ENCODE measurements at regions not wholly inside any gene's neighbourhood (a gene's known extent, or its start where the extent isn't known, plus 50 kb on each side); places are given as distances from the start of the nearest gene placed in this dataset.

DNA sequence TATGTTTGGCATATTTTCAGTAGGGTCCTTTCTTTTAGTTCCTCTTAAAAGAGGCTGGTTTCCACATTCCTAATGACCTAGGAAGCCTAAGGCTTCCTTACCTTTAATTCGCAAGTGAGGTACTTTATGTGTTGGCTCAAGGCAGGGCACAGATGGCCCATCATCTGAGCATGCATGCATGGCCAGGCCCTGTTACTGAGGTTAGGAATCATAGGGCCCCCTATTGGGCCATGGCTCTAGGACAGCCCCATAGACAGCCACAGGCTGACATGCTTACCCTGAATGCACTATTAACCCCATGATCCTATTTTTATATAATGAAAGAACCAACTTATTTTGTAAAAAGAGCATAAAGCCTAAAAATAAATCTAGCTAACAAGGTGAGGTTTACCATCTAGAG is 271.4 kb downstream of the ELAVL2 start:
- TF ChIP-seq, protein P1, sequence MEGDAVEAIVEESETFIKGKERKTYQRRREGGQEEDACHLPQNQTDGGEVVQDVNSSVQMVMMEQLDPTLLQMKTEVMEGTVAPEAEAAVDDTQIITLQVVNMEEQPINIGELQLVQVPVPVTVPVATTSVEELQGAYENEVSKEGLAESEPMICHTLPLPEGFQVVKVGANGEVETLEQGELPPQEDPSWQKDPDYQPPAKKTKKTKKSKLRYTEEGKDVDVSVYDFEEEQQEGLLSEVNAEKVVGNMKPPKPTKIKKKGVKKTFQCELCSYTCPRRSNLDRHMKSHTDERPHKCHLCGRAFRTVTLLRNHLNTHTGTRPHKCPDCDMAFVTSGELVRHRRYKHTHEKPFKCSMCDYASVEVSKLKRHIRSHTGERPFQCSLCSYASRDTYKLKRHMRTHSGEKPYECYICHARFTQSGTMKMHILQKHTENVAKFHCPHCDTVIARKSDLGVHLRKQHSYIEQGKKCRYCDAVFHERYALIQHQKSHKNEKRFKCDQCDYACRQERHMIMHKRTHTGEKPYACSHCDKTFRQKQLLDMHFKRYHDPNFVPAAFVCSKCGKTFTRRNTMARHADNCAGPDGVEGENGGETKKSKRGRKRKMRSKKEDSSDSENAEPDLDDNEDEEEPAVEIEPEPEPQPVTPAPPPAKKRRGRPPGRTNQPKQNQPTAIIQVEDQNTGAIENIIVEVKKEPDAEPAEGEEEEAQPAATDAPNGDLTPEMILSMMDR (IDR thresholded peaks at IDR 0.05): no peak
- no peak for TF ChIP-seq POLR2A (IDR thresholded peaks at IDR 0.05)

All from lower leg skin (tissue), 3 donors.